Brain microvascular endothelial cell (primary cell): ENCODE measurements at regions not wholly inside any gene's neighbourhood (a gene's known extent, or its start where the extent isn't known, plus 50 kb on each side); places are given as distances from the start of the nearest gene placed in this dataset.

Experiments
- DNase-seq: peaks from one replicate; pipeline ENCODE4 v3.0.0-alpha.2; 2020
- H3K27ac ChIP-seq: fragments of 250-450 bp; sonication (Bioruptor Pico); 2 replicates; pipeline ENCODE4 v1.5.1; 2020; ENCODE audit warnings: mild to moderate bottlenecking, moderate library complexity
- H3K27me3 ChIP-seq: fragments of 250-450 bp; sonication (Bioruptor Pico); replicated peaks from 2 replicates; pipeline ENCODE4 v1.5.1; 2020; ENCODE audit warnings: mild to moderate bottlenecking
- H3K36me3 ChIP-seq: fragments of 250-450 bp; sonication (Bioruptor Pico); replicated peaks from 2 replicates; pipeline ENCODE4 v1.5.1; 2020; ENCODE audit warnings: mild to moderate bottlenecking
- H3K4me3 ChIP-seq: 2 replicates; pipeline ENCODE4 v1.5.1; 2011; ENCODE audit warnings: low read depth, mild to moderate bottlenecking, control low read depth, low read length, moderate library complexity
- CTCF ChIP-seq: IDR thresholded peaks from 2 replicates; pipeline ENCODE4 v1.5.1; 2011; ENCODE audit warnings: low read depth, mild to moderate bottlenecking, moderate library complexity, low read length, control low read depth, inconsistent platforms; ENCODE audit errors: missing control alignments
- in situ Hi-C: cut with HindIII; loops from 2 replicates; pipeline ENCODE4 v1.10.0; 2017; ENCODE audit warnings: low sequenced_read_pairs, low pct_ligation_motif_present

- no peak for DNase-seq
- Histone ChIP-seq H3K4me3 (no peak overlapping the region), H3K27ac (no peak overlapping the region), H3K27me3 (no peaks in the 10 kb centered on the region), H3K36me3 (no peaks in the 10 kb centered on the region)
- TF ChIP-seq CTCF: no peak
- in situ Hi-C loops: no loop called here
Observed at GRCh38 chr14:26846388-26846787, 248.6 kb upstream of the NOVA1 start.

- in situ Hi-C loops: no loop called here
- Histone ChIP-seq H3K27ac (no peak overlapping the region), H3K4me3 (no peak overlapping the region), H3K36me3 (no peaks in the 10 kb centered on the region), H3K27me3 (no peaks in the 10 kb centered on the region)
- no peak for DNase-seq
- no peak for TF ChIP-seq CTCF
Observed at GRCh38 chr14:26849514-26849913, 251.7 kb upstream of the NOVA1 start.

- in situ Hi-C loops: no loop called here
- TF ChIP-seq CTCF: no peak
Observed at GRCh38 chr14:26851793-26852192, 254.0 kb upstream of the NOVA1 start.

GRCh38 chr14:26855077-26855753 is 257.4 kb upstream of the NOVA1 start:
- Histone ChIP-seq H3K4me3 (no peak overlapping the region), H3K27ac (no peak overlapping the region), H3K27me3 (no peaks in the 10 kb centered on the region), H3K36me3 (no peaks in the 10 kb centered on the region)
- in situ Hi-C loops: no loop called here
- DNase-seq: no peak
- TF ChIP-seq CTCF: no peak

More at GRCh38 chr14:26851793-26852192, 254.0 kb upstream of the NOVA1 start:
- H3K4me3 ChIP-seq: no peak overlapping the region
- DNase-seq: no peak
- H3K27ac ChIP-seq: no peak overlapping the region
- H3K27me3 ChIP-seq: no peaks in the 10 kb centered on the region
- H3K36me3 ChIP-seq: no peaks in the 10 kb centered on the region

GRCh38 chr14:26856876-26857518 is 259.2 kb upstream of the NOVA1 start:
- Histone ChIP-seq H3K27me3 (no peaks in the 10 kb centered on the region), H3K27ac (no peak overlapping the region), H3K36me3 (no peaks in the 10 kb centered on the region), H3K4me3 (no peak overlapping the region)
- no peak for DNase-seq
- TF ChIP-seq CTCF: no peak
- in situ Hi-C loops: no loop called here
